ENCODE measurements at regions not wholly inside any gene's neighbourhood (a gene's known extent, or its start where the extent isn't known, plus 50 kb on each side); places are given as distances from the start of the nearest gene placed in this dataset.

DNA sequence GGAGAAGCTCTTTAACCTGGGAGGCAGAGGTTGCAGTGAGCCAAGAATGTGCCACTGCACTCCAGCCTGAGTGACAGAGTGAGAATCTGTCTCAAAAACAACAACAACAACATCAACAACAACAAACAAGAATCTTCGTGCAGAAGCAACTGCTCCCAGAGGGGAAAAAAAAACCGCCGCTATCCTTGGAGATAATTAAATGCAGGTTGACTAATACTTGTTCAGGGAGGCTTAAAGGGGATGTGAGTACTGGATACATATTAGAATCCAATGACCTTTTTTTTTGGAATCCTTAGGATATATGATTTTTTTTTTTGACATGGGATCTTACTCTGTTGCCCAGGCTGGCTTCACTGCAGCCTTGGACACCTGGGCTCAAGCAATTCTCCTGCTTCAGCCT, 89.6 kb upstream of the FAM171A1 start:
- TF ChIP-seq, protein P1, sequence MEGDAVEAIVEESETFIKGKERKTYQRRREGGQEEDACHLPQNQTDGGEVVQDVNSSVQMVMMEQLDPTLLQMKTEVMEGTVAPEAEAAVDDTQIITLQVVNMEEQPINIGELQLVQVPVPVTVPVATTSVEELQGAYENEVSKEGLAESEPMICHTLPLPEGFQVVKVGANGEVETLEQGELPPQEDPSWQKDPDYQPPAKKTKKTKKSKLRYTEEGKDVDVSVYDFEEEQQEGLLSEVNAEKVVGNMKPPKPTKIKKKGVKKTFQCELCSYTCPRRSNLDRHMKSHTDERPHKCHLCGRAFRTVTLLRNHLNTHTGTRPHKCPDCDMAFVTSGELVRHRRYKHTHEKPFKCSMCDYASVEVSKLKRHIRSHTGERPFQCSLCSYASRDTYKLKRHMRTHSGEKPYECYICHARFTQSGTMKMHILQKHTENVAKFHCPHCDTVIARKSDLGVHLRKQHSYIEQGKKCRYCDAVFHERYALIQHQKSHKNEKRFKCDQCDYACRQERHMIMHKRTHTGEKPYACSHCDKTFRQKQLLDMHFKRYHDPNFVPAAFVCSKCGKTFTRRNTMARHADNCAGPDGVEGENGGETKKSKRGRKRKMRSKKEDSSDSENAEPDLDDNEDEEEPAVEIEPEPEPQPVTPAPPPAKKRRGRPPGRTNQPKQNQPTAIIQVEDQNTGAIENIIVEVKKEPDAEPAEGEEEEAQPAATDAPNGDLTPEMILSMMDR (IDR thresholded peaks at IDR 0.05 in 4 of 5, conservative IDR thresholded peaks at IDR 0.05 in 1 of 5): no peak
- no peak for TF ChIP-seq POLR2A (IDR thresholded peaks at IDR 0.05)

Measured in gastrocnemius medialis (tissue), 4 donors.